ENCODE measurements at regions not wholly inside any gene's neighbourhood (a gene's known extent, or its start where the extent isn't known, plus 50 kb on each side); places are given as distances from the start of the nearest gene placed in this dataset.
"Not testable (repeated sequence)": the region's sequence is repeated elsewhere in the genome, so short reads cannot be mapped to it uniquely, and the experiment has no call there.

- no peak for DNase-seq (ENCODE audit: low read depth, low spot score)
Measured at GRCh38 chr13:104979281-104980030, 1556.0 kb downstream of the EFNB2 start.

GRCh38 chr13:104976986-104977385 is 1558.5 kb downstream of the EFNB2 start:
- no peak for DNase-seq (ENCODE audit: low read depth, low spot score)

- DNase-seq (ENCODE audit: low read depth, low spot score), result no peak
Measured at GRCh38 chr13:104975272-104975671, 1560.2 kb downstream of the EFNB2 start.

GRCh38 chr13:104968876-104969275 is 1566.6 kb downstream of the EFNB2 start:
- no peak for DNase-seq (ENCODE audit: low read depth, low spot score)

- DNase-seq (ENCODE audit: low read depth, low spot score), result no peak
Measured at GRCh38 chr13:104967836-104968630, 1567.4 kb downstream of the EFNB2 start.

GRCh38 chr13:104967376-104967775 is 1568.1 kb downstream of the EFNB2 start:
- DNase-seq (ENCODE audit: low read depth, low spot score), result no peak

- no peak for DNase-seq (ENCODE audit: low read depth, low spot score)
Measured at GRCh38 chr13:104962411-104962810, 1573.1 kb downstream of the EFNB2 start.

- DNase-seq (ENCODE audit: low read depth, low spot score), result no peak
Measured at GRCh38 chr13:104961246-104961645, 1574.2 kb downstream of the EFNB2 start.

- no peak for DNase-seq (ENCODE audit: low read depth, low spot score)
Measured at GRCh38 chr13:104954210-104954609, 1581.3 kb downstream of the EFNB2 start.

GRCh38 chr13:104953588-104953987 is 1581.9 kb downstream of the EFNB2 start:
- DNase-seq (ENCODE audit: low read depth, low spot score), result no peak

- DNase-seq (ENCODE audit: low read depth, low spot score), result no peak
Measured at GRCh38 chr13:104949840-104950740, 1585.4 kb downstream of the EFNB2 start.

GRCh38 chr13:104944176-104944575 is 1591.3 kb downstream of the EFNB2 start:
- no peak for DNase-seq (ENCODE audit: low read depth, low spot score)

- DNase-seq (ENCODE audit: low read depth, low spot score), result no peak
Measured at GRCh38 chr13:104943331-104943730, 1592.1 kb downstream of the EFNB2 start.

GRCh38 chr13:104937881-104938280 is 1597.6 kb downstream of the EFNB2 start:
- no peak for DNase-seq (ENCODE audit: low read depth, low spot score)

- DNase-seq (ENCODE audit: low read depth, low spot score), result no peak
Measured at GRCh38 chr13:104936304-104936703, 1599.2 kb downstream of the EFNB2 start.

GRCh38 chr13:104920513-104920912 is 1614.9 kb downstream of the EFNB2 start:
- DNase-seq (ENCODE audit: low read depth, low spot score), result not testable (repeated sequence)

- no peak for DNase-seq (ENCODE audit: low read depth, low spot score)
Measured at GRCh38 chr13:104920091-104920490, 1615.4 kb downstream of the EFNB2 start.

GRCh38 chr13:104900191-104900817 is 1635.2 kb downstream of the EFNB2 start:
- DNase-seq (ENCODE audit: low read depth, low spot score), result no peak

GRCh38 chr13:104898484-104898883 is 1637.0 kb downstream of the EFNB2 start:
- DNase-seq (ENCODE audit: low read depth, low spot score), result no peak

- no peak for DNase-seq (ENCODE audit: low read depth, low spot score)
Measured at GRCh38 chr13:104895521-104895920, 1639.9 kb downstream of the EFNB2 start.

- DNase-seq (ENCODE audit: low read depth, low spot score), result no peak
Measured at GRCh38 chr13:104875038-104875754, 1660.3 kb downstream of the EFNB2 start.

All from activated naive CD8-positive, alpha-beta T cell treated with anti-CD3 and anti-CD28 coated beads, Interleukin-2, amount 50 U/mL, for 16 hours (primary cell).